GM23248 (cell line): ENCODE measurements at regions not wholly inside any gene's neighbourhood (a gene's known extent, or its start where the extent isn't known, plus 50 kb on each side); places are given as distances from the start of the nearest gene placed in this dataset.

Source experiments
- EZH2 ChIP-seq: fragments of 200-600 bp; sonication (generic); IDR thresholded peaks from 2 replicates; pipeline ENCODE4 v1.6.1; 2018; ENCODE audit warnings: antibody characterized with exemption, mild to moderate bottlenecking; ENCODE audit not compliant: insufficient read depth, poor library complexity, severe bottlenecking
- EZH2phosphoT487 ChIP-seq: fragments of 200-600 bp; sonication (generic); IDR thresholded peaks from 2 replicates; pipeline ENCODE4 v1.6.1; 2018; ENCODE audit warnings: antibody characterized with exemption, moderate library complexity, mild to moderate bottlenecking, low read depth; ENCODE audit not compliant: insufficient read depth

DNA sequence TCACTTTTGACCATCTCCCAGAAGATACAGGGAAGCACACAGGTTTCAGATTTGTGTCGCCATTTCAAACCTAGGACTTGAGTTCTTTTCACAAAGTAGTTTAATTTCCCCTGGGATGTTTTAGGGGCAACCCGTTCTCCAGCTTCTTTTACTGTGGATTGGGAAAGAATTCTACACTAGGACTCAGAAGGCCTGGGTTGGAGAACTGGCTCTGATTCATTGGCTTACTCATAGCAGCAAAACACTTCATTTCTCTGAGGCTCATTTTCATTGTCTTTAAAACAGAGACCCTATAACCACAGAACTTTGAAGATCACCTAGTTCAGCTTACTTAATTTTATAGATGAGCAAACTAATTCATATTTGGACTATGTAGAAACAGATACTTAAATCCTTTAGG, 175.9 kb upstream of the SALL1 start:
- TF ChIP-seq EZH2phosphoT487 (no peak), EZH2 (no peak)
